ENCODE measurements at regions not wholly inside any gene's neighbourhood (a gene's known extent, or its start where the extent isn't known, plus 50 kb on each side); places are given as distances from the start of the nearest gene placed in this dataset.

GRCh38 chr6:168819546-168819945 lies 378.6 kb downstream of the SMOC2 start:
- Histone ChIP-seq H3K4me1 (no peaks in the 10 kb centered on the region), H3K36me3 (no peaks in the 10 kb centered on the region), H3K9me3 (no peaks in the 10 kb centered on the region), H3K27ac (no peak overlapping the region), H3K27me3 (no peaks in the 10 kb centered on the region), H3K4me3 (no peak overlapping the region)
- intact Hi-C loops (cut with DNase I) = no loop called here
- DNase-seq (no peak), ATAC-seq (no peak)
- TF ChIP-seq CTCF (IDR thresholded peaks at IDR 0.05) = no peak

- intact Hi-C loops (cut with DNase I) = no loop called here
- TF ChIP-seq CTCF (IDR thresholded peaks at IDR 0.05) = no peak
- H3K4me1 ChIP-seq = no peaks in the 10 kb centered on the region
- no peak overlapping the region for H3K27ac ChIP-seq
- H3K4me3 ChIP-seq = no peak overlapping the region
- DNase-seq (no peak), ATAC-seq (no peak)
- H3K27me3 ChIP-seq = no peaks in the 10 kb centered on the region
- no peaks in the 10 kb centered on the region for H3K36me3 ChIP-seq
- no peaks in the 10 kb centered on the region for H3K9me3 ChIP-seq
These were observed 376.7 kb downstream of the SMOC2 start for GRCh38 chr6:168817558-168818159.

- peak; percentile 26 for TF ChIP-seq CTCF (IDR thresholded peaks at IDR 0.05)
- no peaks in the 10 kb centered on the region for H3K27me3 ChIP-seq
- no peak overlapping the region for H3K4me3 ChIP-seq
- H3K9me3 ChIP-seq = no peaks in the 10 kb centered on the region
- intact Hi-C loops (cut with DNase I) = no loop called here
- DNase-seq (no peak), ATAC-seq (peak; percentile 44)
- H3K27ac ChIP-seq = no peak overlapping the region
- H3K36me3 ChIP-seq = no peaks in the 10 kb centered on the region
- no peaks in the 10 kb centered on the region for H3K4me1 ChIP-seq
These were observed 374.2 kb downstream of the SMOC2 start for GRCh38 chr6:168815229-168815628.

- Histone ChIP-seq H3K27me3 (no peaks in the 10 kb centered on the region), H3K9me3 (no peaks in the 10 kb centered on the region), H3K27ac (no peak overlapping the region), H3K4me1 (no peaks in the 10 kb centered on the region), H3K4me3 (no peak overlapping the region), H3K36me3 (no peaks in the 10 kb centered on the region)
- ATAC-seq (no peak), DNase-seq (no peak)
- TF ChIP-seq CTCF (IDR thresholded peaks at IDR 0.05) = no peak
- intact Hi-C loops (cut with DNase I) = no loop called here
These were observed 367.2 kb downstream of the SMOC2 start for GRCh38 chr6:168808232-168808631.

- H3K9me3 ChIP-seq = no peaks in the 10 kb centered on the region
- ATAC-seq (no peak), DNase-seq (no peak)
- no peaks in the 10 kb centered on the region for H3K36me3 ChIP-seq
- TF ChIP-seq CTCF (IDR thresholded peaks at IDR 0.05) = no peak
- no peaks in the 10 kb centered on the region for H3K4me1 ChIP-seq
- no peaks in the 10 kb centered on the region for H3K27me3 ChIP-seq
- no peak overlapping the region for H3K27ac ChIP-seq
- no peak overlapping the region for H3K4me3 ChIP-seq
- intact Hi-C loops (cut with DNase I) = no loop called here
These were observed 363.3 kb downstream of the SMOC2 start for GRCh38 chr6:168804331-168804730.

GRCh38 chr6:168803874-168804273 lies 362.9 kb downstream of the SMOC2 start:
- intact Hi-C loops (cut with DNase I) = no loop called here
- Histone ChIP-seq H3K27me3 (no peaks in the 10 kb centered on the region), H3K4me3 (no peak overlapping the region), H3K9me3 (no peaks in the 10 kb centered on the region), H3K36me3 (no peaks in the 10 kb centered on the region), H3K27ac (no peak overlapping the region), H3K4me1 (no peaks in the 10 kb centered on the region)
- TF ChIP-seq CTCF (IDR thresholded peaks at IDR 0.05) = no peak
- DNase-seq (no peak), ATAC-seq (no peak)
